H1 (cell line): ENCODE measurements at regions not wholly inside any gene's neighbourhood (a gene's known extent, or its start where the extent isn't known, plus 50 kb on each side); places are given as distances from the start of the nearest gene placed in this dataset.

Source experiments
- BACH1 ChIP-seq: IDR thresholded peaks from 2 replicates; pipeline ENCODE4 v1.6.1; 2012; ENCODE audit warnings: low read length, improper control_type of control experiment
- CHD1 ChIP-seq: IDR thresholded peaks from 2 replicates; pipeline ENCODE4 v1.6.1; 2012; ENCODE audit warnings: low read depth, low read length, improper control_type of control experiment
- EP300 ChIP-seq, 2 experiments: IDR thresholded peaks; 1 replicate in 1 of 2; 2 replicates in 1 of 2; pipeline ENCODE4 v1.6.1; 2011 to 2012; ENCODE audit warnings: low read depth in 2 of 2, low read length in 2 of 2, mild to moderate bottlenecking in 2 of 2, borderline replicate concordance in 1 of 2, inconsistent platforms in 1 of 2, moderate library complexity in 1 of 2
- NANOG ChIP-seq: IDR thresholded peaks from 2 replicates; pipeline ENCODE4 v1.6.1; 2011; ENCODE audit warnings: low read length, low read depth, mild to moderate bottlenecking, inconsistent platforms; ENCODE audit not compliant: insufficient read depth, poor library complexity, severe bottlenecking
- POLR2A ChIP-seq, 2 experiments: IDR thresholded peaks; 1 replicate in 1 of 2; 2 replicates in 1 of 2; pipeline ENCODE4 v1.6.1; 2011; ENCODE audit warnings: low read depth in 2 of 2, low read length in 2 of 2, mild to moderate bottlenecking in 2 of 2; ENCODE audit errors: control extremely low read depth in 1 of 2

- no peak for TF ChIP-seq CHD1
- no peak for TF ChIP-seq EP300 (IDR thresholded peaks at IDR 0.05; ENCODE audit: borderline replicate concordance in 1 of 2, low read depth in 2 of 2, low read length in 2 of 2)
- no peak for TF ChIP-seq BACH1
- TF ChIP-seq POLR2A (IDR thresholded peaks at IDR 0.05; ENCODE audit: control extremely low read depth in 1 of 2, low read depth in 2 of 2, low read length in 2 of 2), result no peak
- no peak for TF ChIP-seq NANOG
Measured at GRCh38 chr10:64658528-64658927, 1137.3 kb downstream of the REEP3 start (continued).
